H1 (cell line): ENCODE measurements at regions not wholly inside any gene's neighbourhood (a gene's known extent, or its start where the extent isn't known, plus 50 kb on each side); places are given as distances from the start of the nearest gene placed in this dataset.

Experiments
- CTCF ChIA-PET: fragments of 300-600 bp; sonication (Branson Sonifier 250); formaldehyde crosslinking; loops from one replicate; lab custom pipeline; 2021; ENCODE audit not compliant: partially characterized antibody; lab: Charles Lee
- POLR2A ChIA-PET: fragments of 300-600 bp; sonication (Branson Sonifier 250); formaldehyde crosslinking; loops from one replicate; lab custom pipeline; 2021; ENCODE audit warnings: inconsistent platforms; ENCODE audit not compliant: partially characterized antibody; lab: Charles Lee
- DNase-seq, 2 experiments: peaks; one replicate each; pipeline versions ENCODE4 v3.0.0 to v3.0.0-alpha.2; 2010 to 2022; ENCODE audit warnings: low spot score in 2 of 2, low read depth in 1 of 2, mixed read lengths in 1 of 2
- FAIRE-seq: peaks from 2 replicates; lab custom pipeline; 2011; peaks lifted over from hg19 to GRCh38; lab: Jason Lieb, UNC
- H2AFZ ChIP-seq: 2 replicates; pipeline ENCODE4 v1.8.1; 2012; ENCODE audit warnings: low read length, inconsistent platforms
- H2AK5ac ChIP-seq: 2 replicates; pipeline ENCODE4 v1.6.1; 2013; ENCODE audit warnings: low read depth, low read length
- H2BK120ac ChIP-seq: replicated peaks from 2 replicates; pipeline ENCODE3; 2013; ENCODE audit warnings: low read depth, low read length, inconsistent platforms
- H2BK12ac ChIP-seq: 2 replicates; pipeline ENCODE4 v1.6.1; 2013; ENCODE audit warnings: low read depth, low read length
- H2BK15ac ChIP-seq: 2 replicates; pipeline ENCODE4 v1.6.1; 2013; ENCODE audit warnings: low read length
- H2BK20ac ChIP-seq: 2 replicates; pipeline ENCODE4 v1.6.1; 2013; ENCODE audit warnings: low read length
- H2BK5ac ChIP-seq: 2 replicates; pipeline ENCODE4 v1.6.1; 2013; ENCODE audit warnings: low read depth, low read length
- H3K14ac ChIP-seq: 2 replicates; pipeline ENCODE4 v1.6.1; 2013; ENCODE audit warnings: inconsistent platforms; ENCODE audit not compliant: insufficient read length
- H3K18ac ChIP-seq: 2 replicates; pipeline ENCODE4 v1.6.1; 2013; ENCODE audit warnings: low read length; ENCODE audit errors: extremely low read depth
- H3K23ac ChIP-seq: 2 replicates; pipeline ENCODE4 v1.6.1; 2013; ENCODE audit warnings: inconsistent platforms; ENCODE audit not compliant: insufficient read length
- H3K23me2 ChIP-seq: 2 replicates; pipeline ENCODE4 v1.6.1; 2013; ENCODE audit warnings: low read depth, low read length
- H3K27ac ChIP-seq: 2 replicates; pipeline ENCODE4 v1.6.1; 2011; ENCODE audit warnings: low read depth, low read length, inconsistent platforms
- H3K27me3 ChIP-seq, 4 experiments: replicated peaks in 1 of 4; 1 replicate in 1 of 4; 2 replicates in 3 of 4; pipeline versions ENCODE4 v1.6.1 to v1.8.1; 2011 to 2013; ENCODE audit warnings: low read length in 3 of 4, mild to moderate bottlenecking in 3 of 4, inconsistent platforms in 2 of 4, mixed read lengths in 2 of 4, moderate library complexity in 1 of 4; ENCODE audit not compliant: control insufficient read depth in 3 of 4, insufficient read depth in 3 of 4; ENCODE audit errors: extremely low read depth in 1 of 4
- H3K36me3 ChIP-seq, 4 experiments: 2 replicates each; pipeline versions ENCODE4 v1.6.1 to v1.8.1; 2011 to 2013; ENCODE audit warnings: mild to moderate bottlenecking in 4 of 4, low read length in 3 of 4, moderate library complexity in 2 of 4, control low read depth in 1 of 4, inconsistent platforms in 1 of 4; ENCODE audit not compliant: insufficient read depth in 4 of 4, control insufficient read depth in 2 of 4
- H3K4ac ChIP-seq: replicated peaks from 2 replicates; pipeline ENCODE3; 2013; ENCODE audit warnings: low read length, low read depth, mixed read lengths, inconsistent platforms; ENCODE audit not compliant: insufficient read length
- H3K4me1 ChIP-seq, 4 experiments: replicated peaks in 1 of 4; 1 replicate in 1 of 4; 2 replicates in 3 of 4; pipeline versions ENCODE4 v1.6.1 to v1.8.1; 2011 to 2013; ENCODE audit warnings: low read length in 3 of 4, inconsistent platforms in 2 of 4, mixed read lengths in 1 of 4; ENCODE audit not compliant: insufficient read depth in 4 of 4, control insufficient read depth in 3 of 4
- H3K4me2 ChIP-seq, 2 experiments: 2 replicates each; pipeline versions ENCODE4 v1.6.1 to v1.8.1; 2011 to 2013; ENCODE audit warnings: low read depth in 2 of 2, low read length in 2 of 2, control low read depth in 1 of 2, inconsistent platforms in 1 of 2, mild to moderate bottlenecking in 1 of 2; ENCODE audit not compliant: insufficient read depth in 1 of 2
- H3K4me3 ChIP-seq, 4 experiments: fragments of 200-600, 300-600 bp in 1 of 4; sonication (generic), shearing (Covaris generic), sonication (Bioruptor Twin) in 1 of 4; 2 replicates each; pipeline versions ENCODE4 v1.5.1 to v1.8.1; 2011 to 2016; ENCODE audit warnings: low read length in 4 of 4, low read depth in 3 of 4, control low read depth in 2 of 4, inconsistent platforms in 2 of 4, mild to moderate bottlenecking in 2 of 4, mixed read lengths in 1 of 4, moderate library complexity in 1 of 4; ENCODE audit not compliant: insufficient read depth in 2 of 4; ENCODE audit errors: extremely low read depth in 1 of 4
- H3K56ac ChIP-seq: replicated peaks from 2 replicates; pipeline ENCODE3; 2013; ENCODE audit warnings: low read depth, mild to moderate bottlenecking, mixed read lengths, low read length, inconsistent platforms; ENCODE audit not compliant: insufficient read length
- H3K79me1 ChIP-seq: 2 replicates; pipeline ENCODE4 v1.6.1; 2013; ENCODE audit warnings: low read depth, low read length, control low read depth
- H3K79me2 ChIP-seq, 2 experiments: 2 replicates each; pipeline versions ENCODE4 v1.6.1 to v1.8.1; 2012 to 2013; ENCODE audit warnings: low read length in 2 of 2, mild to moderate bottlenecking in 2 of 2, inconsistent platforms in 1 of 2; ENCODE audit not compliant: insufficient read depth in 2 of 2, control insufficient read depth in 1 of 2
- H3K9ac ChIP-seq, 4 experiments: replicated peaks in 1 of 4; 1 replicate in 1 of 4; 2 replicates in 3 of 4; pipeline versions ENCODE4 v1.6.1 to v1.8.1; 2011 to 2013; ENCODE audit warnings: low read depth in 3 of 4, low read length in 3 of 4, control low read depth in 2 of 4, mild to moderate bottlenecking in 2 of 4, moderate library complexity in 2 of 4, inconsistent platforms in 1 of 4; ENCODE audit errors: extremely low read depth in 1 of 4
- H3K9me3 ChIP-seq, 2 experiments: 2 replicates each; pipeline versions ENCODE4 v1.6.1 to v1.8.1; 2012 to 2013; ENCODE audit warnings: mild to moderate bottlenecking in 2 of 2, moderate library complexity in 2 of 2, control low read depth in 1 of 2, inconsistent platforms in 1 of 2, low read depth in 1 of 2, low read length in 1 of 2, mixed read lengths in 1 of 2; ENCODE audit not compliant: insufficient read depth in 2 of 2
- H4K20me1 ChIP-seq, 2 experiments: replicated peaks in 1 of 2; 2 replicates each; pipeline versions ENCODE3 to v1.8.1; 2011 to 2013; ENCODE audit warnings: inconsistent platforms in 2 of 2, low read length in 2 of 2, mild to moderate bottlenecking in 1 of 2; ENCODE audit not compliant: insufficient read depth in 2 of 2, control insufficient read depth in 1 of 2
- H4K5ac ChIP-seq: 2 replicates; pipeline ENCODE4 v1.6.1; 2013; ENCODE audit warnings: low read length, low read depth, mixed read lengths, inconsistent platforms; ENCODE audit not compliant: insufficient read length
- H4K8ac ChIP-seq: 2 replicates; pipeline ENCODE4 v1.8.0; 2013; ENCODE audit warnings: mild to moderate bottlenecking, moderate library complexity, low read length, inconsistent platforms; ENCODE audit not compliant: insufficient read depth; ENCODE audit errors: extremely low read depth
- H4K91ac ChIP-seq: replicated peaks from 2 replicates; pipeline ENCODE3; 2013; ENCODE audit warnings: low read length, mixed read lengths, inconsistent platforms; ENCODE audit not compliant: insufficient read length
- ATF2 ChIP-seq: IDR thresholded peaks from 2 replicates; pipeline ENCODE4 v1.6.1; 2012; ENCODE audit warnings: low read length, inconsistent platforms
- HDAC6 ChIP-seq: IDR thresholded peaks from one replicate; pipeline ENCODE4 v1.7.1; 2012; ENCODE audit warnings: low read depth, mild to moderate bottlenecking, inconsistent platforms, low read length, moderate library complexity
- MAX ChIP-seq: IDR thresholded peaks from 2 replicates; pipeline ENCODE4 v1.6.1; 2012; ENCODE audit warnings: inconsistent platforms
- NANOG ChIP-seq: IDR thresholded peaks from 2 replicates; pipeline ENCODE4 v1.6.1; 2011; ENCODE audit warnings: low read length, low read depth, mild to moderate bottlenecking, inconsistent platforms; ENCODE audit not compliant: insufficient read depth, poor library complexity, severe bottlenecking
- SAP30 ChIP-seq: fragments of 300-600 bp; sonication (generic); IDR thresholded peaks from 2 replicates; pipeline ENCODE4 v1.7.1; 2012; ENCODE audit warnings: low read length, moderate library complexity, mild to moderate bottlenecking, inconsistent platforms; ENCODE audit not compliant: insufficient read depth, insufficient replicate concordance
- TBP ChIP-seq: IDR thresholded peaks from 2 replicates; pipeline ENCODE4 v1.6.1; 2011; ENCODE audit warnings: low read depth, low read length, improper control_type of control experiment
- TEAD4 ChIP-seq: IDR thresholded peaks from 2 replicates; pipeline ENCODE4 v1.6.1; 2012; ENCODE audit warnings: low read depth, low read length, inconsistent platforms, mixed read lengths
- ZNF274 ChIP-seq: IDR thresholded peaks from 2 replicates; pipeline ENCODE4 v1.7.0; 2012; ENCODE audit warnings: low read length, borderline replicate concordance; ENCODE audit errors: extremely low read depth
- WGBS, 2 experiments: shearing (Covaris generic) in 1 of 2; methylation state at CpG; one replicate each; pipeline versions ENCODE4 v1.1.6 to v1.1.7; 2013 to 2015; ENCODE audit warnings: low lambda C conversion rate in 2 of 2, mixed read lengths in 2 of 2, inconsistent platforms in 1 of 2, low coverage in 1 of 2, missing lambda C conversion rate in 1 of 2; ENCODE audit not compliant: insufficient replicate concordance in 2 of 2, insufficient coverage in 1 of 2, insufficient read length in 1 of 2; ENCODE audit errors: extremely low coverage in 1 of 2, missing lambda C conversion rate in 1 of 2; 5-methylcytosine and 5-hydroxymethylcytosine counted together

- TF ChIP-seq ZNF274 = no peak
- TF ChIP-seq, all 59 proteins: peak for 0
These were observed 84.8 kb downstream of the RTL3 start (continued) for GRCh38 chrX:78574306-78574705.

GRCh38 chrX:78573630-78574029 is 85.5 kb downstream of the RTL3 start:
- Histone ChIP-seq H3K9me3 (no peaks in the 10 kb centered on the region), H3K4me1 (no peaks in the 10 kb centered on the region), H4K91ac (no peak overlapping the region), H2BK15ac (no peak overlapping the region), H4K20me1 (no peaks in the 10 kb centered on the region), H4K5ac (no peak overlapping the region), H2BK5ac (no peak overlapping the region), H3K79me2 (no peaks in the 10 kb centered on the region), H2BK12ac (no peak overlapping the region), H3K27ac (no peak overlapping the region), H3K23ac (no peak overlapping the region), H3K18ac (no peak overlapping the region), H3K4me3 (no peak overlapping the region), H2AFZ (no peak overlapping the region), H3K4me2 (no peak overlapping the region), H4K8ac (no peak overlapping the region), H3K9ac (no peak overlapping the region), H2AK5ac (no peak overlapping the region), H2BK120ac (no peak overlapping the region), H3K4ac (no peak overlapping the region), H3K79me1 (no peaks in the 10 kb centered on the region), H2BK20ac (no peak overlapping the region), H3K23me2 (no peaks in the 10 kb centered on the region), H3K56ac (no peak overlapping the region), H3K14ac (no peak overlapping the region), H3K36me3 (no peaks in the 10 kb centered on the region), H3K27me3 (no peaks in the 10 kb centered on the region)
- FAIRE-seq (no peak), DNase-seq (no peak)
- ChIA-PET CTCF (no interaction called here), POLR2A (no interaction called here)
- 100% methylated on average over 2 of the region's 2 CpGs; no CpG with 5 or more reads in 1 of the 2 experiments for WGBS, 2 experiments
- TF ChIP-seq TBP (no peak), HDAC6 (no peak), NANOG (no peak), TEAD4 (no peak), MAX (no peak), SAP30 (no peak), ATF2 (no peak)
